ENCODE measurements at regions not wholly inside any gene's neighbourhood (a gene's known extent, or its start where the extent isn't known, plus 50 kb on each side); places are given as distances from the start of the nearest gene placed in this dataset.

- Histone ChIP-seq H3K27me3 (ENCODE audit: control insufficient read depth, low read length) (no peaks in the 10 kb centered on the region), H3K36me3 (ENCODE audit: control insufficient read depth, low read length) (no peaks in the 10 kb centered on the region), H3K9me3 (ENCODE audit: control insufficient read depth, insufficient read depth, low read length) (no peaks in the 10 kb centered on the region), H3K4me3 (ENCODE audit: low read length) (no peak overlapping the region), H3K79me2 (ENCODE audit: control insufficient read depth, low read length) (no peaks in the 10 kb centered on the region), H3K4me2 (ENCODE audit: low read length) (no peak overlapping the region), H3F3A (ENCODE audit: control insufficient read depth, insufficient read depth) (no peaks in the 10 kb centered on the region), H3K9me2 (replicated peaks; ENCODE audit: control insufficient read depth, low read length) (no peaks in the 10 kb centered on the region), H4K20me1 (ENCODE audit: control insufficient read depth, insufficient read depth, low read depth, low read length) (no peaks in the 10 kb centered on the region), H3K4me1 (ENCODE audit: control insufficient read depth, low read length) (no peaks in the 10 kb centered on the region), H3K27ac (ENCODE audit: low read depth, low read length) (no peak overlapping the region)
- TF ChIP-seq, protein P1, sequence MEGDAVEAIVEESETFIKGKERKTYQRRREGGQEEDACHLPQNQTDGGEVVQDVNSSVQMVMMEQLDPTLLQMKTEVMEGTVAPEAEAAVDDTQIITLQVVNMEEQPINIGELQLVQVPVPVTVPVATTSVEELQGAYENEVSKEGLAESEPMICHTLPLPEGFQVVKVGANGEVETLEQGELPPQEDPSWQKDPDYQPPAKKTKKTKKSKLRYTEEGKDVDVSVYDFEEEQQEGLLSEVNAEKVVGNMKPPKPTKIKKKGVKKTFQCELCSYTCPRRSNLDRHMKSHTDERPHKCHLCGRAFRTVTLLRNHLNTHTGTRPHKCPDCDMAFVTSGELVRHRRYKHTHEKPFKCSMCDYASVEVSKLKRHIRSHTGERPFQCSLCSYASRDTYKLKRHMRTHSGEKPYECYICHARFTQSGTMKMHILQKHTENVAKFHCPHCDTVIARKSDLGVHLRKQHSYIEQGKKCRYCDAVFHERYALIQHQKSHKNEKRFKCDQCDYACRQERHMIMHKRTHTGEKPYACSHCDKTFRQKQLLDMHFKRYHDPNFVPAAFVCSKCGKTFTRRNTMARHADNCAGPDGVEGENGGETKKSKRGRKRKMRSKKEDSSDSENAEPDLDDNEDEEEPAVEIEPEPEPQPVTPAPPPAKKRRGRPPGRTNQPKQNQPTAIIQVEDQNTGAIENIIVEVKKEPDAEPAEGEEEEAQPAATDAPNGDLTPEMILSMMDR (IDR thresholded peaks at IDR 0.05; ENCODE audit: low read depth, low read length, poor library complexity, severe bottlenecking) = no peak
- TF ChIP-seq EZH2phosphoT487 (IDR thresholded peaks at IDR 0.05; ENCODE audit: borderline replicate concordance, low read length) = no peak
Observed at GRCh38 chr18:38883111-38883510, 1317.5 kb upstream of the CELF4 start.

GRCh38 chr18:38879871-38880270, 1314.3 kb upstream of the CELF4 start:
- Histone ChIP-seq H3K4me3 (ENCODE audit: low read length) (no peak overlapping the region), H4K20me1 (ENCODE audit: control insufficient read depth, insufficient read depth, low read depth, low read length) (no peaks in the 10 kb centered on the region), H3K4me2 (ENCODE audit: low read length) (no peak overlapping the region), H3K36me3 (ENCODE audit: control insufficient read depth, low read length) (no peaks in the 10 kb centered on the region), H3K27me3 (ENCODE audit: control insufficient read depth, low read length) (no peaks in the 10 kb centered on the region), H3K9me2 (replicated peaks; ENCODE audit: control insufficient read depth, low read length) (no peaks in the 10 kb centered on the region), H3K79me2 (ENCODE audit: control insufficient read depth, low read length) (no peaks in the 10 kb centered on the region), H3F3A (ENCODE audit: control insufficient read depth, insufficient read depth) (no peaks in the 10 kb centered on the region), H3K9me3 (ENCODE audit: control insufficient read depth, insufficient read depth, low read length) (no peaks in the 10 kb centered on the region), H3K4me1 (ENCODE audit: control insufficient read depth, low read length) (no peaks in the 10 kb centered on the region), H3K27ac (ENCODE audit: low read depth, low read length) (no peak overlapping the region)
- TF ChIP-seq EZH2phosphoT487 (IDR thresholded peaks at IDR 0.05; ENCODE audit: borderline replicate concordance, low read length) = no peak
- TF ChIP-seq, protein P1 (IDR thresholded peaks at IDR 0.05; ENCODE audit: low read depth, low read length, poor library complexity, severe bottlenecking) = no peak

DNA sequence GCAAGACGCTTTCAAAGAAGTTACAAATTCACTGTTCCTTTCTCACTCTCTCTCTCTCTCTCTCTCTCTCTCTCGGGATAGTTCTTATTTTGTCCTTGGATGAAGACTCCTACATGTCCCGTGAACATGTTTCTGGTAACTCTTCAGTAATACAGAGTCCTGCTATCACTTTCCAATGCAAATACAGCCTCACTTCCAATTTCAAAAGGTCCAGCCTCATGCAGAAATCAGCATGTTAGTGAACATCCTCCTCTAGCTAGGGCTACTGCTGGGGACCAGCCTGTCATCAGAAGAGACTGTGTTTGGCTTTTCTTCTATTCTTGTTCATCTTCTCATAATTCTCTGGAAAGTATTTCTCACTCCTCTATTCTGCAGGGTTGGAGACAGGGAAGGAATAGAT, 1306.7 kb upstream of the CELF4 start:
- H3K79me2 ChIP-seq (ENCODE audit: control insufficient read depth, low read length) = no peaks in the 10 kb centered on the region
- no peaks in the 10 kb centered on the region for H3K27me3 ChIP-seq (ENCODE audit: control insufficient read depth, low read length)
- TF ChIP-seq EZH2phosphoT487 (IDR thresholded peaks at IDR 0.05; ENCODE audit: borderline replicate concordance, low read length) = no peak
- TF ChIP-seq, protein P1 (IDR thresholded peaks at IDR 0.05; ENCODE audit: low read depth, low read length, poor library complexity, severe bottlenecking) = no peak
- H3K9me3 ChIP-seq (ENCODE audit: control insufficient read depth, insufficient read depth, low read length) = no peaks in the 10 kb centered on the region
- no peaks in the 10 kb centered on the region for H3F3A ChIP-seq (ENCODE audit: control insufficient read depth, insufficient read depth)
- no peaks in the 10 kb centered on the region for H4K20me1 ChIP-seq (ENCODE audit: control insufficient read depth, insufficient read depth, low read depth, low read length)
- no peak overlapping the region for H3K27ac ChIP-seq (ENCODE audit: low read depth, low read length)
- H3K4me1 ChIP-seq (ENCODE audit: control insufficient read depth, low read length) = no peaks in the 10 kb centered on the region
- H3K4me2 ChIP-seq (ENCODE audit: low read length) = no peak overlapping the region
- H3K9me2 ChIP-seq (replicated peaks; ENCODE audit: control insufficient read depth, low read length) = no peaks in the 10 kb centered on the region
- no peak overlapping the region for H3K4me3 ChIP-seq (ENCODE audit: low read length)
- no peaks in the 10 kb centered on the region for H3K36me3 ChIP-seq (ENCODE audit: control insufficient read depth, low read length)

GRCh38 chr18:38868757-38869156, 1303.2 kb upstream of the CELF4 start:
- H3K27me3 ChIP-seq (ENCODE audit: control insufficient read depth, low read length) = no peaks in the 10 kb centered on the region
- TF ChIP-seq, protein P1 (IDR thresholded peaks at IDR 0.05; ENCODE audit: low read depth, low read length, poor library complexity, severe bottlenecking) = no peak
- no peak for TF ChIP-seq EZH2phosphoT487 (IDR thresholded peaks at IDR 0.05; ENCODE audit: borderline replicate concordance, low read length)
- H3K4me3 ChIP-seq (ENCODE audit: low read length) = no peak overlapping the region
- H3K9me3 ChIP-seq (ENCODE audit: control insufficient read depth, insufficient read depth, low read length) = no peaks in the 10 kb centered on the region
- H3K27ac ChIP-seq (ENCODE audit: low read depth, low read length) = no peak overlapping the region
- no peaks in the 10 kb centered on the region for H3K36me3 ChIP-seq (ENCODE audit: control insufficient read depth, low read length)
- no peak overlapping the region for H3K4me2 ChIP-seq (ENCODE audit: low read length)
- H3K79me2 ChIP-seq (ENCODE audit: control insufficient read depth, low read length) = no peaks in the 10 kb centered on the region
- H3F3A ChIP-seq (ENCODE audit: control insufficient read depth, insufficient read depth) = no peaks in the 10 kb centered on the region
- no peaks in the 10 kb centered on the region for H3K9me2 ChIP-seq (replicated peaks; ENCODE audit: control insufficient read depth, low read length)
- H4K20me1 ChIP-seq (ENCODE audit: control insufficient read depth, insufficient read depth, low read depth, low read length) = no peaks in the 10 kb centered on the region
- no peaks in the 10 kb centered on the region for H3K4me1 ChIP-seq (ENCODE audit: control insufficient read depth, low read length)

Measured in DOHH2 (cell line).